ENCODE measurements at regions not wholly inside any gene's neighbourhood (a gene's known extent, or its start where the extent isn't known, plus 50 kb on each side); places are given as distances from the start of the nearest gene placed in this dataset.

GRCh38 chr1:243912347-243912746 is 62.3 kb upstream of the AKT3 start:
- no peak for ATAC-seq
- TF ChIP-seq PPARA (CRISPR knock-in tag; IDR thresholded peaks at IDR 0.05; ENCODE audit: borderline replicate concordance) (no peak), ISL1 (CRISPR knock-in tag; IDR thresholded peaks at IDR 0.05) (no peak), ZNF8 (CRISPR knock-in tag; IDR thresholded peaks at IDR 0.05) (no peak)
- TF ChIP-seq, protein P1, sequence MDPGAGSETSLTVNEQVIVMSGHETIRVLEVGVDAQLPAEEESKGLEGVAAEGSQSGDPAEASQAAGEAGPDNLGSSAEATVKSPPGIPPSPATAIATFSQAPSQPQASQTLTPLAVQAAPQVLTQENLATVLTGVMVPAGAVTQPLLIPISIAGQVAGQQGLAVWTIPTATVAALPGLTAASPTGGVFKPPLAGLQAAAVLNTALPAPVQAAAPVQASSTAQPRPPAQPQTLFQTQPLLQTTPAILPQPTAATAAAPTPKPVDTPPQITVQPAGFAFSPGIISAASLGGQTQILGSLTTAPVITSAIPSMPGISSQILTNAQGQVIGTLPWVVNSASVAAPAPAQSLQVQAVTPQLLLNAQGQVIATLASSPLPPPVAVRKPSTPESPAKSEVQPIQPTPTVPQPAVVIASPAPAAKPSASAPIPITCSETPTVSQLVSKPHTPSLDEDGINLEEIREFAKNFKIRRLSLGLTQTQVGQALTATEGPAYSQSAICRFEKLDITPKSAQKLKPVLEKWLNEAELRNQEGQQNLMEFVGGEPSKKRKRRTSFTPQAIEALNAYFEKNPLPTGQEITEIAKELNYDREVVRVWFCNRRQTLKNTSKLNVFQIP (CRISPR knock-in tag; IDR thresholded peaks at IDR 0.05; ENCODE audit: borderline replicate concordance, low read depth) = no peak

DNA sequence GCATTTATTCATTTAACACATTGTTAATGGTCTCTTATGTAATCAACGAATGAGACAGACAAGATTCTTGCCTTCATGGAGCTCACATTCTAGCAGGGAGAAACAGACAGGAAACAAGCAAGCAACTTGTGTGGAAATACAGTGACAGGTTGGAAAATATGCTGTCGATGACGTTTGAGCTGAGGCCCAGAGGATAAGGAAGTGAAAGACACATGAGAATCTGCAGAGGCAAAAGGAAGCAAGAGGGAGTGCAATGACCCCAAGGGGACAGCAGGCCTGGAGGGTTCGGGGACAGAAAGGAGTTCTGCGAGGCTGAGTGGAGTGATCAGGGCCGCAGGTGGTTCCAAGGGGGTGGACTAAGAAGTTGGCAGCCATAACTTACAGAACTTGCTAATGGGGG is 60.6 kb upstream of the AKT3 start:
- TF ChIP-seq ARNTL (CRISPR knock-in tag; IDR thresholded peaks at IDR 0.05; ENCODE audit: borderline replicate concordance, low read depth) = no peak
- TF ChIP-seq OSR1 (CRISPR knock-in tag; IDR thresholded peaks at IDR 0.05) = no peak
- TF ChIP-seq CSDC2 (CRISPR knock-in tag; IDR thresholded peaks at IDR 0.05) = no peak
- no peak for TF ChIP-seq ISL1 (CRISPR knock-in tag; IDR thresholded peaks at IDR 0.05)
- TF ChIP-seq ZFP30 (CRISPR knock-in tag; IDR thresholded peaks at IDR 0.05) = no peak
- no peak for TF ChIP-seq ZFP3 (CRISPR knock-in tag; IDR thresholded peaks at IDR 0.05)
- TF ChIP-seq TOX (CRISPR knock-in tag; IDR thresholded peaks at IDR 0.05; ENCODE audit: borderline replicate concordance) = no peak
- ATAC-seq = no peak

GRCh38 chr1:243903895-243904294 is 53.9 kb upstream of the AKT3 start:
- TF ChIP-seq ZFP3 (CRISPR knock-in tag; IDR thresholded peaks at IDR 0.05) (no peak), PATZ1 (CRISPR knock-in tag; IDR thresholded peaks at IDR 0.05; ENCODE audit: borderline replicate concordance) (no peak), TOX (CRISPR knock-in tag; IDR thresholded peaks at IDR 0.05; ENCODE audit: borderline replicate concordance) (no peak), CREB5 (CRISPR knock-in tag; IDR thresholded peaks at IDR 0.05; ENCODE audit: low read depth) (no peak), GLIS3 (CRISPR knock-in tag; IDR thresholded peaks at IDR 0.05) (no peak), ZC3H10 (CRISPR knock-in tag; IDR thresholded peaks at IDR 0.05) (no peak; the same call in 1 of the 2 replicates)
- TF ChIP-seq, protein P1 (CRISPR knock-in tag; IDR thresholded peaks at IDR 0.05; ENCODE audit: borderline replicate concordance, low read depth) = no peak
- peak; percentile 68 for ATAC-seq

- no peak for ATAC-seq
- TF ChIP-seq ISL1 (CRISPR knock-in tag; IDR thresholded peaks at IDR 0.05) (no peak), ARNTL (CRISPR knock-in tag; IDR thresholded peaks at IDR 0.05; ENCODE audit: borderline replicate concordance, low read depth) (no peak), PPARA (CRISPR knock-in tag; IDR thresholded peaks at IDR 0.05; ENCODE audit: borderline replicate concordance) (no peak), CREB5 (CRISPR knock-in tag; IDR thresholded peaks at IDR 0.05; ENCODE audit: low read depth) (no peak)
- TF ChIP-seq, protein P1 (CRISPR knock-in tag; IDR thresholded peaks at IDR 0.05; ENCODE audit: borderline replicate concordance, low read depth) = no peak
- TF ChIP-seq, protein P2, sequence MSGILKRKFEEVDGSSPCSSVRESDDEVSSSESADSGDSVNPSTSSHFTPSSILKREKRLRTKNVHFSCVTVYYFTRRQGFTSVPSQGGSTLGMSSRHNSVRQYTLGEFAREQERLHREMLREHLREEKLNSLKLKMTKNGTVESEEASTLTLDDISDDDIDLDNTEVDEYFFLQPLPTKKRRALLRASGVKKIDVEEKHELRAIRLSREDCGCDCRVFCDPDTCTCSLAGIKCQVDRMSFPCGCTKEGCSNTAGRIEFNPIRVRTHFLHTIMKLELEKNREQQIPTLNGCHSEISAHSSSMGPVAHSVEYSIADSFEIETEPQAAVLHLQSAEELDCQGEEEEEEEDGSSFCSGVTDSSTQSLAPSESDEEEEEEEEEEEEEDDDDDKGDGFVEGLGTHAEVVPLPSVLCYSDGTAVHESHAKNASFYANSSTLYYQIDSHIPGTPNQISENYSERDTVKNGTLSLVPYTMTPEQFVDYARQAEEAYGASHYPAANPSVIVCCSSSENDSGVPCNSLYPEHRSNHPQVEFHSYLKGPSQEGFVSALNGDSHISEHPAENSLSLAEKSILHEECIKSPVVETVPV (CRISPR knock-in tag; IDR thresholded peaks at IDR 0.05) = no peak
Observed at GRCh38 chr1:243903041-243903440, 53.0 kb upstream of the AKT3 start.

Measured in SK-N-SH treated with all-trans-retinoic acid at 6 μM for 48 hours (cell line).